ENCODE measurements at regions not wholly inside any gene's neighbourhood (a gene's known extent, or its start where the extent isn't known, plus 50 kb on each side); places are given as distances from the start of the nearest gene placed in this dataset.

GRCh38 chr6:121756666-121757065 lies 321.2 kb downstream of the GJA1 start:
- TF ChIP-seq TCF7L2 (IDR thresholded peaks at IDR 0.05; ENCODE audit: low read depth, low read length) = no peak
- no peak for TF ChIP-seq POLR2AphosphoS5 (IDR thresholded peaks at IDR 0.05; ENCODE audit: low read depth, low read length)
- no peak for TF ChIP-seq SIN3A (IDR thresholded peaks at IDR 0.05; ENCODE audit: borderline replicate concordance, insufficient read depth, low read depth, low read length)
- TF ChIP-seq, protein P1, sequence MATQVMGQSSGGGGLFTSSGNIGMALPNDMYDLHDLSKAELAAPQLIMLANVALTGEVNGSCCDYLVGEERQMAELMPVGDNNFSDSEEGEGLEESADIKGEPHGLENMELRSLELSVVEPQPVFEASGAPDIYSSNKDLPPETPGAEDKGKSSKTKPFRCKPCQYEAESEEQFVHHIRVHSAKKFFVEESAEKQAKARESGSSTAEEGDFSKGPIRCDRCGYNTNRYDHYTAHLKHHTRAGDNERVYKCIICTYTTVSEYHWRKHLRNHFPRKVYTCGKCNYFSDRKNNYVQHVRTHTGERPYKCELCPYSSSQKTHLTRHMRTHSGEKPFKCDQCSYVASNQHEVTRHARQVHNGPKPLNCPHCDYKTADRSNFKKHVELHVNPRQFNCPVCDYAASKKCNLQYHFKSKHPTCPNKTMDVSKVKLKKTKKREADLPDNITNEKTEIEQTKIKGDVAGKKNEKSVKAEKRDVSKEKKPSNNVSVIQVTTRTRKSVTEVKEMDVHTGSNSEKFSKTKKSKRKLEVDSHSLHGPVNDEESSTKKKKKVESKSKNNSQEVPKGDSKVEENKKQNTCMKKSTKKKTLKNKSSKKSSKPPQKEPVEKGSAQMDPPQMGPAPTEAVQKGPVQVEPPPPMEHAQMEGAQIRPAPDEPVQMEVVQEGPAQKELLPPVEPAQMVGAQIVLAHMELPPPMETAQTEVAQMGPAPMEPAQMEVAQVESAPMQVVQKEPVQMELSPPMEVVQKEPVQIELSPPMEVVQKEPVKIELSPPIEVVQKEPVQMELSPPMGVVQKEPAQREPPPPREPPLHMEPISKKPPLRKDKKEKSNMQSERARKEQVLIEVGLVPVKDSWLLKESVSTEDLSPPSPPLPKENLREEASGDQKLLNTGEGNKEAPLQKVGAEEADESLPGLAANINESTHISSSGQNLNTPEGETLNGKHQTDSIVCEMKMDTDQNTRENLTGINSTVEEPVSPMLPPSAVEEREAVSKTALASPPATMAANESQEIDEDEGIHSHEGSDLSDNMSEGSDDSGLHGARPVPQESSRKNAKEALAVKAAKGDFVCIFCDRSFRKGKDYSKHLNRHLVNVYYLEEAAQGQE (IDR thresholded peaks at IDR 0.05; ENCODE audit: insufficient read depth in 1 of 2, low read depth in 2 of 2, low read length in 1 of 2) = no peak
- TF ChIP-seq, protein P2, sequence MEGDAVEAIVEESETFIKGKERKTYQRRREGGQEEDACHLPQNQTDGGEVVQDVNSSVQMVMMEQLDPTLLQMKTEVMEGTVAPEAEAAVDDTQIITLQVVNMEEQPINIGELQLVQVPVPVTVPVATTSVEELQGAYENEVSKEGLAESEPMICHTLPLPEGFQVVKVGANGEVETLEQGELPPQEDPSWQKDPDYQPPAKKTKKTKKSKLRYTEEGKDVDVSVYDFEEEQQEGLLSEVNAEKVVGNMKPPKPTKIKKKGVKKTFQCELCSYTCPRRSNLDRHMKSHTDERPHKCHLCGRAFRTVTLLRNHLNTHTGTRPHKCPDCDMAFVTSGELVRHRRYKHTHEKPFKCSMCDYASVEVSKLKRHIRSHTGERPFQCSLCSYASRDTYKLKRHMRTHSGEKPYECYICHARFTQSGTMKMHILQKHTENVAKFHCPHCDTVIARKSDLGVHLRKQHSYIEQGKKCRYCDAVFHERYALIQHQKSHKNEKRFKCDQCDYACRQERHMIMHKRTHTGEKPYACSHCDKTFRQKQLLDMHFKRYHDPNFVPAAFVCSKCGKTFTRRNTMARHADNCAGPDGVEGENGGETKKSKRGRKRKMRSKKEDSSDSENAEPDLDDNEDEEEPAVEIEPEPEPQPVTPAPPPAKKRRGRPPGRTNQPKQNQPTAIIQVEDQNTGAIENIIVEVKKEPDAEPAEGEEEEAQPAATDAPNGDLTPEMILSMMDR (IDR thresholded peaks at IDR 0.05) = no peak
- H3K4me3 ChIP-seq (ENCODE audit: low read depth in 2 of 2, low read length in 2 of 2) = no peak overlapping the region
- intact Hi-C loops (cut with micrococcal nuclease; ENCODE audit: unreplicated experiment) (no loop called here), in situ Hi-C loops (cut with HindIII; ENCODE audit: low pct_unique_long_range_greater_than_20kb, low sequenced_read_pairs) (no loop called here)
- no peak overlapping the region for H3K27ac ChIP-seq (ENCODE audit: low read length)
- DNase-seq (ENCODE audit: low read depth, low spot score) (no peak), ATAC-seq (no peak)
- H3K9me3 ChIP-seq (ENCODE audit: control insufficient read depth, insufficient read depth, low read depth, low read length) = no peaks in the 10 kb centered on the region
- no TSS peak for BruUV-seq (replicated peaks)
- H3K36me3 ChIP-seq (ENCODE audit: control insufficient read depth, insufficient read depth, low read length) = no peaks in the 10 kb centered on the region
- H3K27me3 ChIP-seq (ENCODE audit: control insufficient read depth, insufficient read depth, low read length) = no peaks in the 10 kb centered on the region
- no peaks in the 10 kb centered on the region for H3K4me1 ChIP-seq (ENCODE audit: control insufficient read depth, insufficient read depth, low read length)
- ChIA-PET POLR2A (interaction anchor here (0.7 kb wide), 1 partner anchor 66 kb away, joined by 4 read pairs; no protein-coding TSS in a partner anchor), CTCF (no interaction called here)

DNA sequence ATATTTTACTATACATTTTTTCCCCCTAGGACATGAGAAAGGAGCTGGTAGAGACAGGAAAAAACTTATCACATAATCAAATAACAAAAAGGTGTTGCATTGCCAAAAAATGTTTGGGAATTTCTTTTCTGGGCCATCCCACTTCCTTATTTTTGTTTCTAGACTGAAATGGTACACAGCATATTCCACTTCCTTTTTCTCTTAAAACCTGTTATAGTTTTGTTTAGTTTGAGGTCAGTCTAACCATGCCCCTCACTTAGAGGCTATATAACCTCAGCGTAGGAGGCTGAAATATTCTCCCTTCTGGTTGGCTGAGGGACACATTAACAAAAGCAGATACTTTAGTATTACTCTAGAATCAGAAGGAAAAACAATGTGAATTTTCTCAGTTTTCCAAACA lies 323.9 kb downstream of the GJA1 start:
- DNase-seq (ENCODE audit: low read depth, low spot score) (no peak), ATAC-seq (no peak)
- Histone ChIP-seq H3K36me3 (ENCODE audit: control insufficient read depth, insufficient read depth, low read length) (no peaks in the 10 kb centered on the region), H3K4me1 (ENCODE audit: control insufficient read depth, insufficient read depth, low read length) (no peaks in the 10 kb centered on the region), H3K27ac (ENCODE audit: low read length) (no peak overlapping the region), H3K9me3 (ENCODE audit: control insufficient read depth, insufficient read depth, low read depth, low read length) (no peaks in the 10 kb centered on the region), H3K27me3 (ENCODE audit: control insufficient read depth, insufficient read depth, low read length) (no peaks in the 10 kb centered on the region), H3K4me3 (ENCODE audit: low read depth in 2 of 2, low read length in 2 of 2) (no peak overlapping the region)
- no TSS peak for BruUV-seq (replicated peaks)
- in situ Hi-C loops (cut with HindIII; ENCODE audit: low pct_unique_long_range_greater_than_20kb, low sequenced_read_pairs) = no loop called here
- intact Hi-C loops (cut with micrococcal nuclease; ENCODE audit: unreplicated experiment) = no loop called here
- ChIA-PET CTCF (no interaction called here), POLR2A (no interaction called here)
- no peak for TF ChIP-seq POLR2AphosphoS5 (IDR thresholded peaks at IDR 0.05; ENCODE audit: low read depth, low read length)
- TF ChIP-seq, protein P1 (IDR thresholded peaks at IDR 0.05; ENCODE audit: insufficient read depth in 1 of 2, low read depth in 2 of 2, low read length in 1 of 2) = no peak
- TF ChIP-seq, protein P2 (IDR thresholded peaks at IDR 0.05) = no peak
- no peak for TF ChIP-seq TCF7L2 (IDR thresholded peaks at IDR 0.05; ENCODE audit: low read depth, low read length)

Data from Panc1 (cell line).